ENCODE measurements at regions not wholly inside any gene's neighbourhood (a gene's known extent, or its start where the extent isn't known, plus 50 kb on each side); places are given as distances from the start of the nearest gene placed in this dataset.

DNA sequence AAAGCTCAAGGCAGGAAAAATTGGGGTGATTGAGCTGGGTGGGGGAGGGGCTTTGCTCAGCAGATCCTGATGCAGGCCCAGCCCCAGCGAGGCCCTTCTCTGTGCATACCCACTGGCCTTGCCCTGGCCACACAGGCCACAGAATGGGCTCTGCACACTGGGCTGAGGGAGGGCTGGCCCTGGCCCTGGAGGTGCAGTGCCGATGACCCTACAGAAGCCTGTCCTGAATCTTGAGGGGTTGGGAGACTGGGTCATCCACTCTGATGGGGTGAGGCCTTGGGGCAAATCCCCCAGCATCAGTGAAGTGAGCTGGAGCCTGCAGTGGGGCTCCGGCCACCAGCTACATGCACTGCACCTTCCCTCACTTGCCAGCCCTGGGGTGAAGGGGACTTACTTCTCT lies 153.1 kb downstream of the URI1 start:
- Histone ChIP-seq H3K36me3 (replicated peaks; ENCODE audit: insufficient read depth, low read depth) (no peaks in the 10 kb centered on the region), H3K27me3 (no peaks in the 10 kb centered on the region), H2AFZ (no peak overlapping the region), H3K4me3 (no peak overlapping the region), H3K79me2 (no peaks in the 10 kb centered on the region), H3K4me1 (ENCODE audit: insufficient read depth) (no peaks in the 10 kb centered on the region), H4K20me1 (ENCODE audit: insufficient read depth, poor library complexity, severe bottlenecking) (no peaks in the 10 kb centered on the region), H3K27ac (no peak overlapping the region), H3K4me2 (no peak overlapping the region), H3K9me3 (ENCODE audit: low read depth) (no peaks in the 10 kb centered on the region), H3K9me2 (replicated peaks; ENCODE audit: insufficient read depth) (no peaks in the 10 kb centered on the region)
- TF ChIP-seq EZH2phosphoT487 (IDR thresholded peaks at IDR 0.05; ENCODE audit: low read depth, severe bottlenecking, unreplicated experiment), result no peak
- TF ChIP-seq, protein P1, sequence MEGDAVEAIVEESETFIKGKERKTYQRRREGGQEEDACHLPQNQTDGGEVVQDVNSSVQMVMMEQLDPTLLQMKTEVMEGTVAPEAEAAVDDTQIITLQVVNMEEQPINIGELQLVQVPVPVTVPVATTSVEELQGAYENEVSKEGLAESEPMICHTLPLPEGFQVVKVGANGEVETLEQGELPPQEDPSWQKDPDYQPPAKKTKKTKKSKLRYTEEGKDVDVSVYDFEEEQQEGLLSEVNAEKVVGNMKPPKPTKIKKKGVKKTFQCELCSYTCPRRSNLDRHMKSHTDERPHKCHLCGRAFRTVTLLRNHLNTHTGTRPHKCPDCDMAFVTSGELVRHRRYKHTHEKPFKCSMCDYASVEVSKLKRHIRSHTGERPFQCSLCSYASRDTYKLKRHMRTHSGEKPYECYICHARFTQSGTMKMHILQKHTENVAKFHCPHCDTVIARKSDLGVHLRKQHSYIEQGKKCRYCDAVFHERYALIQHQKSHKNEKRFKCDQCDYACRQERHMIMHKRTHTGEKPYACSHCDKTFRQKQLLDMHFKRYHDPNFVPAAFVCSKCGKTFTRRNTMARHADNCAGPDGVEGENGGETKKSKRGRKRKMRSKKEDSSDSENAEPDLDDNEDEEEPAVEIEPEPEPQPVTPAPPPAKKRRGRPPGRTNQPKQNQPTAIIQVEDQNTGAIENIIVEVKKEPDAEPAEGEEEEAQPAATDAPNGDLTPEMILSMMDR (IDR thresholded peaks at IDR 0.05; ENCODE audit: poor library complexity), result no peak
- TF ChIP-seq EZH2 (IDR thresholded peaks at IDR 0.05; ENCODE audit: borderline replicate concordance), result no peak
- WGBS (ENCODE audit: low lambda C conversion rate, missing lambda C conversion rate), result 93% methylated on average over 3 of the region's 3 CpGs
- no peak for DNase-seq (ENCODE audit: low spot score)

DNA sequence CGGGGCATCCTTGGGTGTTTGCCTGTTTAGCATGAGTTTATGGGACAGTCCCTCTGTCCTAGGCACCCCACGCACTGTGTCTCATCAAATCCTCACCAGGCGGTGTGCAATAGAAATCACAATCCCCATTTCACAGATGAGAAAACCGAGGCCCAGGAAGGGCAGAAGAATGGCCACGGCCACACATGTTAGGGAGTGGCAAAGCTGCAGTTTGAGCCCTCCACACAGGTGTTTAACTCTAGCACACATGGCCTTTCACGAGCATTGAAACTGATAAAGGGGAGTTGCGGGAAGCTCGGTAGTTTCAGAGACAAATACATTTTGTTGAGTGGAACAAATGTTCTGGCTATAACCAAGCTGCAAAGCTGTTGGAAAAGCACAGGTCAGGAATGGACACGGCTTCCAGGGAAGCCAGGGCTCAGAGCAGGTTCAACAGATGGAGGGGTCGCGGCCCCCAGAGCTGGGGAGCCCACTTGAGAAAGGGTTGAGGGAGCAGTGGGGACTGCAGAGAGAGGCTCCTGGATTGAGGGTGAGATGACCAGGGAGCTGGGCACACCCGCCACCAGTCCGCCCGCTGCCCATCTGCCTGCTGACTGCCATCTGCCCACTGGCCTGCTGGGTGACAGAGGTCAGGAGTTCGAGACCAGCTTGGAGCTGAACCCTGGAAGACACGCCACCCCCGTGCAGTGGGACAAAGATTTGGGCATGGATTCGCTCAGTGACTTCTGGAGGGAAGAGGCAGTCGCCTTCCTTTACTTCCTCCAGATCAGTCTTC lies 154.7 kb downstream of the URI1 start:
- TF ChIP-seq EZH2phosphoT487 (IDR thresholded peaks at IDR 0.05; ENCODE audit: low read depth, severe bottlenecking, unreplicated experiment) (no peak), EZH2 (IDR thresholded peaks at IDR 0.05; ENCODE audit: borderline replicate concordance) (no peak)
- TF ChIP-seq, protein P1 (IDR thresholded peaks at IDR 0.05; ENCODE audit: poor library complexity), result no peak
- no peak overlapping the region for H3K4me3 ChIP-seq

DNA sequence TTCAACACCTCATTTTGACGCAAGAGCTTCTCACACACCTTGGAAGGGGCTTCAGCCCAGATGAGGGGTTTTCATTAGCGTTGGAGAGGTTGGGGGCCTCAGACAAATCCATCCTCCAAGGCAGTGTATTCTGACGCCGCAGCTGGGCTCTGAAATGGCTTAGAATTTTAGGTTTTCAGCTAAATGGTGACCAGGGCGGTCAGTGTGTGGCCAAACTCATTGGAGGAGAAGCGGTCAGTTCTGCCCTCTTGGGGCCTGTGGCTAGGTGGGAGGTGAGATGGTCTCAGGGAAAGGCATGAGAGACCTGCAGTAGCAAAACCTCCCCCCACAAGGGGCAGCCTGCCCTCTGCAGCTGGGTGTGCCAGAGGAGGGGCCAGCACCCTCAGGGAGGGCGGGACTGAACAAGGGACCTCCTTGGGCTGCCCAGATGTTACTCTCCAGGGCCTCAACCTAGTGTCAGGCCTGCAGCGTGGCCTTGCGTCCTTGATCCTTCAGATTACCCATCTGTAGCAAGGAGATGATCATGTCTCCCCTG lies 155.8 kb downstream of the URI1 start:
- no peaks in the 10 kb centered on the region for H3K9me2 ChIP-seq (replicated peaks; ENCODE audit: insufficient read depth)
- H3K4me2 ChIP-seq, result no peak overlapping the region
- H2AFZ ChIP-seq, result no peak overlapping the region
- no peaks in the 10 kb centered on the region for H3K27me3 ChIP-seq
- H4K20me1 ChIP-seq (ENCODE audit: insufficient read depth, poor library complexity, severe bottlenecking), result no peaks in the 10 kb centered on the region
- WGBS (ENCODE audit: low lambda C conversion rate, missing lambda C conversion rate), result 90% methylated on average over 9 of the region's 9 CpGs
- H3K79me2 ChIP-seq, result no peaks in the 10 kb centered on the region
- DNase-seq (ENCODE audit: low spot score), result no peak
- no peak overlapping the region for H3K27ac ChIP-seq
- no peak overlapping the region for H3K4me3 ChIP-seq
- no peaks in the 10 kb centered on the region for H3K4me1 ChIP-seq (ENCODE audit: insufficient read depth)
- no peaks in the 10 kb centered on the region for H3K9me3 ChIP-seq (ENCODE audit: low read depth)
- TF ChIP-seq, protein P1 (IDR thresholded peaks at IDR 0.05; ENCODE audit: poor library complexity), result no peak
- TF ChIP-seq EZH2phosphoT487 (IDR thresholded peaks at IDR 0.05; ENCODE audit: low read depth, severe bottlenecking, unreplicated experiment) (no peak), EZH2 (IDR thresholded peaks at IDR 0.05; ENCODE audit: borderline replicate concordance) (no peak)
- H3K36me3 ChIP-seq (replicated peaks; ENCODE audit: insufficient read depth, low read depth), result no peaks in the 10 kb centered on the region

More for the DNA sequence above, 154.7 kb downstream of the URI1 start:
- Histone ChIP-seq H3K9me3 (ENCODE audit: low read depth) (no peaks in the 10 kb centered on the region), H3K27me3 (no peaks in the 10 kb centered on the region), H3K27ac (no peak overlapping the region), H3K4me2 (no peak overlapping the region), H3K36me3 (replicated peaks; ENCODE audit: insufficient read depth, low read depth) (no peaks in the 10 kb centered on the region), H3K79me2 (no peaks in the 10 kb centered on the region), H2AFZ (no peak overlapping the region), H4K20me1 (ENCODE audit: insufficient read depth, poor library complexity, severe bottlenecking) (no peaks in the 10 kb centered on the region), H3K9me2 (replicated peaks; ENCODE audit: insufficient read depth) (no peaks in the 10 kb centered on the region), H3K4me1 (ENCODE audit: insufficient read depth) (no peaks in the 10 kb centered on the region)
- no peak for DNase-seq (ENCODE audit: low spot score)
- 93% methylated on average over 19 of the region's 19 CpGs for WGBS (ENCODE audit: low lambda C conversion rate, missing lambda C conversion rate)
